22Rv1 (cell line): ENCODE measurements at regions not wholly inside any gene's neighbourhood (a gene's known extent, or its start where the extent isn't known, plus 50 kb on each side); places are given as distances from the start of the nearest gene placed in this dataset.

Experiments used
- CTCF ChIP-seq: fragments of 450-650 bp; IDR thresholded peaks from 2 replicates; pipeline ENCODE4 v1.5.1; 2017; ENCODE audit warnings: mild to moderate bottlenecking
- ZFX ChIP-seq: fragments of 450-650 bp; IDR thresholded peaks from 2 replicates; pipeline ENCODE4 v1.6.1; 2017; ENCODE audit warnings: antibody characterized with exemption, borderline replicate concordance

DNA sequence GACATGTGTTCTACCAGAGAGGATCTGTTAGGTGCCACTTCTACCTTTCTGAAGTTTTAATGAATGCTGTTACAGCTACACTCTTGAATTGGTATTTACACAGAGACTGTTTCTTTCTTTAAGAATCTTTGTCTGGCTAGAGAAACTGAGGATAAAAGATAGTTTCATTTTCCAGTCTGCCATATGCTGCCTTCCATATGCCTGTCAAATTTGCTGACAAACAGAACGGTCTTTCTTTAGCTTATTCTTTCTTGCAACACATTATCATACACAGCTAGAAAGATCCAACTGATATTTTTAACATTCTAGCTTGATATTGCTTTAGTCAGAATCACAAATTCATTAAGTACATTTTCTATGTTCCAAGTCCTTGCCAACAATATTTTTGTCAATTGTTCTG is 409.8 kb upstream of the CELF4 start:
- TF ChIP-seq CTCF (no peak), ZFX (no peak)
